SIG-M5 treated with dmso at 0.1 percent for 504 hours (cell line): ENCODE measurements at regions not wholly inside any gene's neighbourhood (a gene's known extent, or its start where the extent isn't known, plus 50 kb on each side); places are given as distances from the start of the nearest gene placed in this dataset.
"Not testable (repeated sequence)": the region's sequence is repeated elsewhere in the genome, so short reads cannot be mapped to it uniquely, and the experiment has no call there.

Source experiments
- DNase-seq: peaks from one replicate; lab custom pipeline; 2025; ENCODE audit not compliant: unreplicated experiment; lab: John Stamatoyannopoulos, UW

- no peak for DNase-seq
These were observed 937.4 kb downstream of the IGSF11 start for GRCh38 chr3:118097226-118097625.

- DNase-seq: no peak
These were observed 937.0 kb downstream of the IGSF11 start for GRCh38 chr3:118097660-118098059.

GRCh38 chr3:118098827-118099226 is 935.8 kb downstream of the IGSF11 start:
- no peak for DNase-seq

- no peak for DNase-seq
These were observed 932.8 kb downstream of the IGSF11 start for GRCh38 chr3:118101891-118102290.

GRCh38 chr3:118102737-118103136 is 931.9 kb downstream of the IGSF11 start:
- DNase-seq: no peak

GRCh38 chr3:118108201-118108600 is 926.4 kb downstream of the IGSF11 start:
- DNase-seq: no peak

- no peak for DNase-seq
These were observed 925.9 kb downstream of the IGSF11 start for GRCh38 chr3:118108769-118109168.

GRCh38 chr3:118110211-118110610 is 924.4 kb downstream of the IGSF11 start:
- no peak for DNase-seq

- DNase-seq: no peak
These were observed 917.7 kb downstream of the IGSF11 start for GRCh38 chr3:118116991-118117390.

- DNase-seq: no peak
These were observed 907.9 kb downstream of the IGSF11 start for GRCh38 chr3:118126751-118127150.

- no peak for DNase-seq
These were observed 906.7 kb downstream of the IGSF11 start for GRCh38 chr3:118127992-118128391.

- no peak for DNase-seq
These were observed 905.8 kb downstream of the IGSF11 start for GRCh38 chr3:118128886-118129285.

- no peak for DNase-seq
These were observed 896.9 kb downstream of the IGSF11 start for GRCh38 chr3:118137778-118138177.

- no peak for DNase-seq
These were observed 889.7 kb downstream of the IGSF11 start for GRCh38 chr3:118144919-118145318.

GRCh38 chr3:118146658-118147375 is 887.8 kb downstream of the IGSF11 start:
- DNase-seq: no peak

- no peak for DNase-seq
These were observed 883.5 kb downstream of the IGSF11 start for GRCh38 chr3:118151164-118151563.

- DNase-seq: not testable (repeated sequence)
These were observed 871.7 kb downstream of the IGSF11 start for GRCh38 chr3:118162627-118163588.

GRCh38 chr3:118165413-118165812 is 869.2 kb downstream of the IGSF11 start:
- DNase-seq: no peak

GRCh38 chr3:118167571-118167970 is 867.1 kb downstream of the IGSF11 start:
- no peak for DNase-seq

- no peak for DNase-seq
These were observed 866.5 kb downstream of the IGSF11 start for GRCh38 chr3:118168175-118168574.

GRCh38 chr3:118171236-118171852 is 863.3 kb downstream of the IGSF11 start:
- no peak for DNase-seq

- DNase-seq: no peak
These were observed 853.8 kb downstream of the IGSF11 start for GRCh38 chr3:118180853-118181252.
